K562 (cell line): ENCODE measurements at regions not wholly inside any gene's neighbourhood (a gene's known extent, or its start where the extent isn't known, plus 50 kb on each side); places are given as distances from the start of the nearest gene placed in this dataset.

Source experiments
- ATAC-seq: fragments of 200-7000 bp; cut with Tn5 transposase; 3 replicates; pipeline ENCODE4 v1.9.1; 2020; ENCODE audit warnings: moderate library complexity
- BruUV-seq: library from RNA; stranded (reverse); fragments of 400-500 nt; replicated peaks from 2 replicates; lab custom pipeline; 2021; lab: Mats Ljungman, UMichigan
- CTCF ChIA-PET: fragments of 300-600 bp; formaldehyde crosslinking; extraction: SDS; loops from one replicate; lab custom pipeline; 2021; ENCODE audit warnings: low intra/inter-chr PET ratio; lab: Yijun Ruan, JAX
- POLR2A ChIA-PET: fragments of 300-600, 350-650 bp; sonication (Branson Sonifier 250); formaldehyde crosslinking; extraction: SDS; loops from one replicate; lab custom pipeline; 2021; ENCODE audit warnings: antibody characterized with exemption, inconsistent platforms; lab: Yijun Ruan, JAX
- DNase-seq, 4 experiments: peaks; one replicate each; pipeline versions ENCODE4 v3.0.0 to v3.0.0-alpha.2; 2011 to 2018; ENCODE audit warnings: low spot score in 3 of 4, mixed read lengths in 3 of 4; ENCODE audit errors: extremely low read depth in 1 of 4
- FAIRE-seq: peaks from 2 replicates; lab custom pipeline; 2011; peaks lifted over from hg19 to GRCh38; lab: Jason Lieb, UNC
- H2AFZ ChIP-seq: 2 replicates; pipeline ENCODE4 v1.6.0; 2011; ENCODE audit warnings: low read depth, low read length, control low read depth, inconsistent platforms
- H3K27ac ChIP-seq: fragments of 200-600 bp; 3 replicates; pipeline ENCODE4 v1.8.0; 2011; ENCODE audit warnings: low read depth, mild to moderate bottlenecking, control low read depth, inconsistent platforms, low read length, moderate library complexity, mixed read lengths; ENCODE audit errors: extremely low read depth
- H3K27me3 ChIP-seq, 2 experiments: fragments of 300-600 bp in 1 of 2; 2 replicates in 1 of 2; 3 replicates in 1 of 2; pipeline versions ENCODE4 v1.6.0 to v1.8.0; 2011; ENCODE audit warnings: inconsistent platforms in 2 of 2, low read length in 2 of 2, mild to moderate bottlenecking in 1 of 2, mixed read lengths in 1 of 2, moderate library complexity in 1 of 2; ENCODE audit not compliant: control insufficient read depth in 2 of 2, insufficient read depth in 2 of 2
- H3K36me3 ChIP-seq: fragments of 300-600 bp; 3 replicates; pipeline ENCODE4 v1.8.0; 2011; ENCODE audit warnings: mild to moderate bottlenecking, low read length, inconsistent platforms; ENCODE audit not compliant: control insufficient read depth, insufficient read depth
- H3K4me1 ChIP-seq, 2 experiments: fragments of 200-600 bp in 1 of 2; replicated peaks in 1 of 2; 2 replicates in 1 of 2; 3 replicates in 1 of 2; pipeline versions ENCODE4 v1.5.1 to v1.8.0; 2011; ENCODE audit warnings: inconsistent platforms in 2 of 2, low read length in 2 of 2, mild to moderate bottlenecking in 1 of 2, mixed read lengths in 1 of 2, moderate library complexity in 1 of 2; ENCODE audit not compliant: control insufficient read depth in 2 of 2, insufficient read depth in 2 of 2
- H3K4me2 ChIP-seq: 2 replicates; pipeline ENCODE4 v1.6.1; 2011; ENCODE audit warnings: low read length, control low read depth, inconsistent platforms, mixed read lengths; ENCODE audit not compliant: insufficient read depth
- H3K4me3 ChIP-seq: fragments of 200-600 bp; sonication (generic), shearing (Covaris generic); 2 replicates; pipeline ENCODE4 v1.5.1; 2016; ENCODE audit warnings: control low read depth, inconsistent platforms
- H3K79me2 ChIP-seq: fragments of 200-600 bp; 3 replicates; pipeline ENCODE4 v1.8.0; 2011; ENCODE audit warnings: low read length, inconsistent platforms; ENCODE audit not compliant: control insufficient read depth, insufficient read depth
- H3K9ac ChIP-seq, 2 experiments: 2 replicates each; pipeline versions ENCODE4 v1.6.0 to v1.6.1; 2011; ENCODE audit warnings: low read depth in 2 of 2, low read length in 2 of 2, control low read depth in 1 of 2, inconsistent platforms in 1 of 2, mild to moderate bottlenecking in 1 of 2, mixed read lengths in 1 of 2; ENCODE audit not compliant: insufficient read depth in 1 of 2
- H3K9me1 ChIP-seq: one replicate; pipeline ENCODE4 v1.6.0; 2011; ENCODE audit warnings: inconsistent platforms, mild to moderate bottlenecking, low read length, moderate library complexity; ENCODE audit not compliant: control insufficient read depth, insufficient read depth
- H3K9me3 ChIP-seq: replicated peaks from 2 replicates; pipeline ENCODE4 v1.5.1; 2011; ENCODE audit warnings: low read depth, low read length, inconsistent platforms; ENCODE audit not compliant: control insufficient read depth, insufficient read depth
- H4K20me1 ChIP-seq: replicated peaks from 2 replicates; pipeline ENCODE4 v1.6.1; 2011; ENCODE audit warnings: low read length, inconsistent platforms, mixed read lengths; ENCODE audit not compliant: control insufficient read depth, insufficient read depth
- BMI1 ChIP-seq: fragments of 150-350 bp; IDR thresholded peaks from 2 replicates; pipeline ENCODE4 v1.6.1; 2014; ENCODE audit warnings: low read length
- KLF10 ChIP-seq: fragments of 250-450 bp; sonication (Bioruptor Pico); IDR thresholded peaks from 2 replicates; pipeline ENCODE4 v1.6.1; 2021; ENCODE audit warnings: matching md5 sums
- MEIS2 ChIP-seq: fragments of 450-650 bp; IDR thresholded peaks from 2 replicates; pipeline ENCODE4 v1.6.1; 2014; ENCODE audit warnings: mild to moderate bottlenecking; ENCODE audit not compliant: partially characterized antibody
- MXI1 ChIP-seq: IDR thresholded peaks from 2 replicates; pipeline ENCODE4 v1.6.1; 2011; ENCODE audit warnings: low read depth, mild to moderate bottlenecking, improper control_type of control experiment, low read length
- RAD51 ChIP-seq: fragments of 450-650 bp; IDR thresholded peaks from 2 replicates; pipeline ENCODE4 v1.7.1; 2016; ENCODE audit warnings: low read depth, mild to moderate bottlenecking, borderline replicate concordance
- RFX1 ChIP-seq: fragments of 450-650 bp; IDR thresholded peaks from 2 replicates; pipeline ENCODE4 v1.6.1; 2016; ENCODE audit warnings: mild to moderate bottlenecking, moderate library complexity
- ZNF174 ChIP-seq: fragments of 250-450 bp; sonication (Bioruptor Pico); IDR thresholded peaks from 2 replicates; pipeline ENCODE4 v1.4.0; 2020; ENCODE audit warnings: mild to moderate bottlenecking
- ZNF175 ChIP-seq: fragments of 200-800 bp; sonication (Bioruptor generic); IDR thresholded peaks from 2 replicates; pipeline ENCODE4 v1.6.1; 2016; ENCODE audit warnings: low read depth, mild to moderate bottlenecking, missing genetic modification characterization, missing compliant biosample characterization
- WGBS: fragments of 100-300 bp; shearing (Covaris generic); methylation state at CpG from one replicate; pipeline ENCODE4 v1.1.6; 2016; ENCODE audit warnings: low coverage, mixed read lengths; ENCODE audit not compliant: insufficient coverage; ENCODE audit errors: missing lambda C conversion rate; 5-methylcytosine and 5-hydroxymethylcytosine counted together
- in situ Hi-C: fragments of 300-500 bp; cut with MboI; formaldehyde crosslinking; loops from 4 replicates; pipeline ENCODE4 v1.15.0; 2018; ENCODE audit warnings: inconsistent platforms, mixed read lengths
- intact Hi-C: fragments of 100-400 bp; cut with micrococcal nuclease; formaldehyde crosslinking; loops from 2 replicates; pipeline ENCODE4 v1.14.2; 2022
- TF ChIP-seq, protein P1 (sequence below), 2 experiments: fragments of 450-650 bp in 1 of 2; sonication (generic) in 1 of 2; formaldehyde crosslinking in 1 of 2; IDR thresholded peaks; 2 replicates each; pipeline versions ENCODE4 v1.7.1 to v1.9.0; 2016 to 2022; ENCODE audit warnings: inconsistent platforms in 1 of 2, mild to moderate bottlenecking in 1 of 2, missing genetic modification reagents in 1 of 2
- TF ChIP-seq, protein P2 (sequence below): fragments of 150-350 bp; IDR thresholded peaks from 2 replicates; pipeline ENCODE4 v1.6.1; 2014; ENCODE audit warnings: low read depth, mild to moderate bottlenecking, low read length, borderline replicate concordance

DNA sequence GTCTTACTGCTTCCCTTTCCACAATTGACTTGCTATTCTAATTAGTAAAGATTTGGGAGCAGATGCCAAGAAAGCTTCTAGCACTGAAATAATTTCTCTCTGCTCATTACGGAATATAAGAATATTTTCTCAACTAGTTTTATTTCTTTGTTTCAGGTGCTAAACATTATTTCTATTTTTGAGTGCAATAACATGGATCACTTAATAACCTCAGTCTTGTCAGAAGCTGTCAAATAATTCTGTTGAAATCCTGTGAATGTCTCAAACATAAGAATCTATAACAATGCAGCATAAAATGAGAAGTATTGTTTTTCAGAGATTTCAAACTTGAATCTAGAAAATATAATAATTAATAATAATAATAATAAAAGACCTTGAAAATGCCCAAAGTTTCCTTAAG is 1221.0 kb downstream of the DSC3 start (continued):
- TF ChIP-seq, protein P1, sequence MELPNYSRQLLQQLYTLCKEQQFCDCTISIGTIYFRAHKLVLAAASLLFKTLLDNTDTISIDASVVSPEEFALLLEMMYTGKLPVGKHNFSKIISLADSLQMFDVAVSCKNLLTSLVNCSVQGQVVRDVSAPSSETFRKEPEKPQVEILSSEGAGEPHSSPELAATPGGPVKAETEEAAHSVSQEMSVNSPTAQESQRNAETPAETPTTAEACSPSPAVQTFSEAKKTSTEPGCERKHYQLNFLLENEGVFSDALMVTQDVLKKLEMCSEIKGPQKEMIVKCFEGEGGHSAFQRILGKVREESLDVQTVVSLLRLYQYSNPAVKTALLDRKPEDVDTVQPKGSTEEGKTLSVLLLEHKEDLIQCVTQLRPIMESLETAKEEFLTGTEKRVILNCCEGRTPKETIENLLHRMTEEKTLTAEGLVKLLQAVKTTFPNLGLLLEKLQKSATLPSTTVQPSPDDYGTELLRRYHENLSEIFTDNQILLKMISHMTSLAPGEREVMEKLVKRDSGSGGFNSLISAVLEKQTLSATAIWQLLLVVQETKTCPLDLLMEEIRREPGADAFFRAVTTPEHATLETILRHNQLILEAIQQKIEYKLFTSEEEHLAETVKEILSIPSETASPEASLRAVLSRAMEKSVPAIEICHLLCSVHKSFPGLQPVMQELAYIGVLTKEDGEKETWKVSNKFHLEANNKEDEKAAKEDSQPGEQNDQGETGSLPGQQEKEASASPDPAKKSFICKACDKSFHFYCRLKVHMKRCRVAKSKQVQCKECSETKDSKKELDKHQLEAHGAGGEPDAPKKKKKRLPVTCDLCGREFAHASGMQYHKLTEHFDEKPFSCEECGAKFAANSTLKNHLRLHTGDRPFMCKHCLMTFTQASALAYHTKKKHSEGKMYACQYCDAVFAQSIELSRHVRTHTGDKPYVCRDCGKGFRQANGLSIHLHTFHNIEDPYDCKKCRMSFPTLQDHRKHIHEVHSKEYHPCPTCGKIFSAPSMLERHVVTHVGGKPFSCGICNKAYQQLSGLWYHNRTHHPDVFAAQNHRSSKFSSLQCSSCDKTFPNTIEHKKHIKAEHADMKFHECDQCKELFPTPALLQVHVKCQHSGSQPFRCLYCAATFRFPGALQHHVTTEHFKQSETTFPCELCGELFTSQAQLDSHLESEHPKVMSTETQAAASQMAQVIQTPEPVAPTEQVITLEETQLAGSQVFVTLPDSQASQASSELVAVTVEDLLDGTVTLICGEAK (IDR thresholded peaks at IDR 0.05) = no peak
- TF ChIP-seq, protein P1 (CRISPR knock-in tag; IDR thresholded peaks at IDR 0.05) = no peak

DNA sequence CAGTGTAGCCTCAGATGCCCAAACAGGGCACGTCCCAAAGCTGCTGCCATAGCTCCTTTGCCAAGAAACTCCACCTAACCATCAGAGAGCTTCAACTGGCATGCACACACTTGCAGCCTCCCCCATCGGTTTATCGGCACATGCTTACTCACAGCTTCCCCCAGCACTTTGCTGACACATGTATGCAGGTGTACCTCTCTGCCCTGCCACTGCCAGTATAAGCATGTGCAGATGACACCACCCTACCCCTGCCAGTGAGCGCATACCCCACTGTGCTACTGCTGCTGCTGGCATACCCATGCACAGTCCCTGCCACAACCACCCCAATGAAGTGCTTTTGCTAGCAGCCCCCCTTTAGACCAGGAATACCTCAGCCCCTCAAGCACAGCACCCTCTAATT is 1231.0 kb downstream of the DSC3 start:
- no TSS peak for BruUV-seq
- POLR2A ChIA-PET = no interaction called here
- TF ChIP-seq BMI1 = no peak
- no peak for TF ChIP-seq RAD51
- TF ChIP-seq KLF10 (CRISPR knock-in tag) = no peak
- TF ChIP-seq ZNF174 (CRISPR knock-in tag) = no peak
- TF ChIP-seq, protein P2, sequence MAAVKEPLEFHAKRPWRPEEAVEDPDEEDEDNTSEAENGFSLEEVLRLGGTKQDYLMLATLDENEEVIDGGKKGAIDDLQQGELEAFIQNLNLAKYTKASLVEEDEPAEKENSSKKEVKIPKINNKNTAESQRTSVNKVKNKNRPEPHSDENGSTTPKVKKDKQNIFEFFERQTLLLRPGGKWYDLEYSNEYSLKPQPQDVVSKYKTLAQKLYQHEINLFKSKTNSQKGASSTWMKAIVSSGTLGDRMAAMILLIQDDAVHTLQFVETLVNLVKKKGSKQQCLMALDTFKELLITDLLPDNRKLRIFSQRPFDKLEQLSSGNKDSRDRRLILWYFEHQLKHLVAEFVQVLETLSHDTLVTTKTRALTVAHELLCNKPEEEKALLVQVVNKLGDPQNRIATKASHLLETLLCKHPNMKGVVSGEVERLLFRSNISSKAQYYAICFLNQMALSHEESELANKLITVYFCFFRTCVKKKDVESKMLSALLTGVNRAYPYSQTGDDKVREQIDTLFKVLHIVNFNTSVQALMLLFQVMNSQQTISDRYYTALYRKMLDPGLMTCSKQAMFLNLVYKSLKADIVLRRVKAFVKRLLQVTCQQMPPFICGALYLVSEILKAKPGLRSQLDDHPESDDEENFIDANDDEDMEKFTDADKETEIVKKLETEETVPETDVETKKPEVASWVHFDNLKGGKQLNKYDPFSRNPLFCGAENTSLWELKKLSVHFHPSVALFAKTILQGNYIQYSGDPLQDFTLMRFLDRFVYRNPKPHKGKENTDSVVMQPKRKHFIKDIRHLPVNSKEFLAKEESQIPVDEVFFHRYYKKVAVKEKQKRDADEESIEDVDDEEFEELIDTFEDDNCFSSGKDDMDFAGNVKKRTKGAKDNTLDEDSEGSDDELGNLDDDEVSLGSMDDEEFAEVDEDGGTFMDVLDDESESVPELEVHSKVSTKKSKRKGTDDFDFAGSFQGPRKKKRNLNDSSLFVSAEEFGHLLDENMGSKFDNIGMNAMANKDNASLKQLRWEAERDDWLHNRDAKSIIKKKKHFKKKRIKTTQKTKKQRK = no peak
- no peak for TF ChIP-seq MXI1
- TF ChIP-seq ZNF175 = no peak
- TF ChIP-seq RFX1 = no peak
- no peak for TF ChIP-seq MEIS2

More for the DNA sequence above, 1231.0 kb downstream of the DSC3 start:
- Histone ChIP-seq H3K36me3 (no peaks in the 10 kb centered on the region), H3K79me2 (no peaks in the 10 kb centered on the region), H3K4me3 (no peak overlapping the region), H2AFZ (no peak overlapping the region), H4K20me1 (no peaks in the 10 kb centered on the region), H3K27ac (no peak overlapping the region), H3K4me2 (no peak overlapping the region), H3K4me1 (no peaks in the 10 kb centered on the region), H3K27me3 (no peaks in the 10 kb centered on the region), H3K9me3 (no peaks in the 10 kb centered on the region), H3K9ac (no peak overlapping the region), H3K9me1 (no peaks in the 10 kb centered on the region)
- intact Hi-C loops (no loop called here), in situ Hi-C loops (no loop called here)
- CTCF ChIA-PET = no interaction called here
- DNase-seq (no peak), ATAC-seq (no peak), FAIRE-seq (no peak)
- WGBS = 6% methylated on average over 4 of the region's 4 CpGs
